ENCODE measurements at regions not wholly inside any gene's neighbourhood (a gene's known extent, or its start where the extent isn't known, plus 50 kb on each side); places are given as distances from the start of the nearest gene placed in this dataset.

- H3K4me2 ChIP-seq (ENCODE audit: insufficient read depth, low read length) = no peak overlapping the region
- TF ChIP-seq CTCF (IDR thresholded peaks at IDR 0.05; ENCODE audit: extremely low read depth, low read depth, low read length) = no peak
Measured at GRCh38 chr5:74105126-74105780, 479.3 kb downstream of the ARHGEF28 start.

GRCh38 chr5:74103131-74104023 lies 477.4 kb downstream of the ARHGEF28 start:
- no peak for DNase-seq (ENCODE audit: insufficient read length, low spot score, missing footprints)
- H3K4me1 ChIP-seq (ENCODE audit: insufficient read depth, low read length) = no peaks in the 10 kb centered on the region
- no peaks in the 10 kb centered on the region for H3K27me3 ChIP-seq (ENCODE audit: insufficient read depth, low read length)
- H3K4me2 ChIP-seq (ENCODE audit: insufficient read depth, low read length) = no peak overlapping the region
- peak overlapping the region; percentile 30 for H2AFZ ChIP-seq (ENCODE audit: low read length)
- no peaks in the 10 kb centered on the region for H4K20me1 ChIP-seq (ENCODE audit: insufficient read depth, low read length)
- H3K9me3 ChIP-seq (ENCODE audit: low read depth, low read length) = no peaks in the 10 kb centered on the region
- no peaks in the 10 kb centered on the region for H3K79me2 ChIP-seq (ENCODE audit: insufficient read depth, low read length)
- no peaks in the 10 kb centered on the region for H3K36me3 ChIP-seq (ENCODE audit: insufficient read depth, low read length)
- TF ChIP-seq CTCF (IDR thresholded peaks at IDR 0.05; ENCODE audit: extremely low read depth, low read depth, low read length) = no peak
- no peak overlapping the region for H3K27ac ChIP-seq (ENCODE audit: low read depth, low read length)
- peak overlapping the region; percentile 12 for H3K4me3 ChIP-seq (ENCODE audit: insufficient read depth, low read length)

More at GRCh38 chr5:74105126-74105780, 479.3 kb downstream of the ARHGEF28 start:
- Histone ChIP-seq H3K4me1 (ENCODE audit: insufficient read depth, low read length) (no peaks in the 10 kb centered on the region), H3K27me3 (ENCODE audit: insufficient read depth, low read length) (peaks cover 3% of the 10 kb centered on the region), H2AFZ (ENCODE audit: low read length) (no peak overlapping the region), H4K20me1 (ENCODE audit: insufficient read depth, low read length) (no peaks in the 10 kb centered on the region), H3K79me2 (ENCODE audit: insufficient read depth, low read length) (no peaks in the 10 kb centered on the region), H3K36me3 (ENCODE audit: insufficient read depth, low read length) (no peaks in the 10 kb centered on the region), H3K9me3 (ENCODE audit: low read depth, low read length) (no peaks in the 10 kb centered on the region), H3K4me3 (ENCODE audit: insufficient read depth, low read length) (no peak overlapping the region), H3K27ac (ENCODE audit: low read depth, low read length) (no peak overlapping the region)
- DNase-seq (ENCODE audit: insufficient read length, low spot score, missing footprints) = no peak

GRCh38 chr5:74100268-74100665 lies 474.3 kb downstream of the ARHGEF28 start:
- no peaks in the 10 kb centered on the region for H3K9me3 ChIP-seq (ENCODE audit: low read depth, low read length)
- H3K4me3 ChIP-seq (ENCODE audit: insufficient read depth, low read length) = no peak overlapping the region
- H2AFZ ChIP-seq (ENCODE audit: low read length) = no peak overlapping the region
- no peak for TF ChIP-seq CTCF (IDR thresholded peaks at IDR 0.05; ENCODE audit: extremely low read depth, low read depth, low read length)
- no peaks in the 10 kb centered on the region for H3K27me3 ChIP-seq (ENCODE audit: insufficient read depth, low read length)
- H3K27ac ChIP-seq (ENCODE audit: low read depth, low read length) = no peak overlapping the region
- no peak overlapping the region for H3K4me2 ChIP-seq (ENCODE audit: insufficient read depth, low read length)
- no peaks in the 10 kb centered on the region for H3K36me3 ChIP-seq (ENCODE audit: insufficient read depth, low read length)
- H4K20me1 ChIP-seq (ENCODE audit: insufficient read depth, low read length) = no peaks in the 10 kb centered on the region
- no peak for DNase-seq (ENCODE audit: insufficient read length, low spot score, missing footprints)
- H3K79me2 ChIP-seq (ENCODE audit: insufficient read depth, low read length) = no peaks in the 10 kb centered on the region
- H3K4me1 ChIP-seq (ENCODE audit: insufficient read depth, low read length) = no peaks in the 10 kb centered on the region
